ENCODE measurements at regions not wholly inside any gene's neighbourhood (a gene's known extent, or its start where the extent isn't known, plus 50 kb on each side); places are given as distances from the start of the nearest gene placed in this dataset.

GRCh38 chr7:128150223-128150865 lies 90.7 kb upstream of the LEP start:
- DNase-seq (ENCODE audit: low read depth in 1 of 2, low spot score in 1 of 2) = no peak
- Histone ChIP-seq H3K4me3 (replicated peaks; ENCODE audit: insufficient read depth, low read length) (no peak overlapping the region), H3K27me3 (ENCODE audit: insufficient read depth, poor library complexity, severe bottlenecking) (no peaks in the 10 kb centered on the region), H3K27ac (replicated peaks) (no peak overlapping the region)
- TF ChIP-seq SPI1 (IDR thresholded peaks at IDR 0.05; ENCODE audit: borderline replicate concordance, low read depth) (no peak), GABPA (IDR thresholded peaks at IDR 0.05; ENCODE audit: low read depth) (no peak), CTCF (IDR thresholded peaks at IDR 0.05; ENCODE audit: insufficient read depth, low read length) (no peak), REST (IDR thresholded peaks at IDR 0.05; ENCODE audit: insufficient replicate concordance, low read depth) (no peak), POLR2AphosphoS5 (IDR thresholded peaks at IDR 0.05; ENCODE audit: low read depth) (no peak)

- Histone ChIP-seq H3K27me3 (ENCODE audit: insufficient read depth, poor library complexity, severe bottlenecking) (no peaks in the 10 kb centered on the region), H3K27ac (replicated peaks) (no peak overlapping the region)
Measured at GRCh38 chr7:128151635-128152034, 89.4 kb upstream of the LEP start.

GRCh38 chr7:128152721-128153120 lies 88.4 kb upstream of the LEP start:
- no peak for TF ChIP-seq CTCF (IDR thresholded peaks at IDR 0.05; ENCODE audit: insufficient read depth, low read length)
- TF ChIP-seq SPI1 (IDR thresholded peaks at IDR 0.05; ENCODE audit: borderline replicate concordance, low read depth) = no peak
- no peak for TF ChIP-seq REST (IDR thresholded peaks at IDR 0.05; ENCODE audit: insufficient replicate concordance, low read depth)
- TF ChIP-seq GABPA (IDR thresholded peaks at IDR 0.05; ENCODE audit: low read depth) = no peak
- TF ChIP-seq POLR2AphosphoS5 (IDR thresholded peaks at IDR 0.05; ENCODE audit: low read depth) = no peak
- no peak overlapping the region for H3K27ac ChIP-seq (replicated peaks)

More at GRCh38 chr7:128151635-128152034, 89.4 kb upstream of the LEP start:
- TF ChIP-seq GABPA (IDR thresholded peaks at IDR 0.05; ENCODE audit: low read depth) (no peak), POLR2AphosphoS5 (IDR thresholded peaks at IDR 0.05; ENCODE audit: low read depth) (no peak), SPI1 (IDR thresholded peaks at IDR 0.05; ENCODE audit: borderline replicate concordance, low read depth) (peak; percentile 75), CTCF (IDR thresholded peaks at IDR 0.05; ENCODE audit: insufficient read depth, low read length) (no peak)
- DNase-seq (ENCODE audit: low read depth in 1 of 2, low spot score in 1 of 2) = peak in 1 of 2 experiments; percentile 45
- no peak overlapping the region for H3K4me3 ChIP-seq (replicated peaks; ENCODE audit: insufficient read depth, low read length)

GRCh38 chr7:128153436-128153835 lies 87.6 kb upstream of the LEP start:
- no peak for DNase-seq (ENCODE audit: low read depth in 1 of 2, low spot score in 1 of 2)
- Histone ChIP-seq H3K27ac (replicated peaks) (no peak overlapping the region), H3K4me3 (replicated peaks; ENCODE audit: insufficient read depth, low read length) (no peak overlapping the region), H3K27me3 (ENCODE audit: insufficient read depth, poor library complexity, severe bottlenecking) (no peaks in the 10 kb centered on the region)
- TF ChIP-seq CTCF (IDR thresholded peaks at IDR 0.05; ENCODE audit: insufficient read depth, low read length) (no peak), POLR2AphosphoS5 (IDR thresholded peaks at IDR 0.05; ENCODE audit: low read depth) (no peak), GABPA (IDR thresholded peaks at IDR 0.05; ENCODE audit: low read depth) (no peak), SPI1 (IDR thresholded peaks at IDR 0.05; ENCODE audit: borderline replicate concordance, low read depth) (no peak), REST (IDR thresholded peaks at IDR 0.05; ENCODE audit: insufficient replicate concordance, low read depth) (no peak)

More at GRCh38 chr7:128152721-128153120, 88.4 kb upstream of the LEP start:
- no peak overlapping the region for H3K4me3 ChIP-seq (replicated peaks; ENCODE audit: insufficient read depth, low read length)
- no peak for DNase-seq (ENCODE audit: low read depth in 1 of 2, low spot score in 1 of 2)
- no peaks in the 10 kb centered on the region for H3K27me3 ChIP-seq (ENCODE audit: insufficient read depth, poor library complexity, severe bottlenecking)

Data from HL-60 (cell line).